ENCODE measurements at regions not wholly inside any gene's neighbourhood (a gene's known extent, or its start where the extent isn't known, plus 50 kb on each side); places are given as distances from the start of the nearest gene placed in this dataset.

DNA sequence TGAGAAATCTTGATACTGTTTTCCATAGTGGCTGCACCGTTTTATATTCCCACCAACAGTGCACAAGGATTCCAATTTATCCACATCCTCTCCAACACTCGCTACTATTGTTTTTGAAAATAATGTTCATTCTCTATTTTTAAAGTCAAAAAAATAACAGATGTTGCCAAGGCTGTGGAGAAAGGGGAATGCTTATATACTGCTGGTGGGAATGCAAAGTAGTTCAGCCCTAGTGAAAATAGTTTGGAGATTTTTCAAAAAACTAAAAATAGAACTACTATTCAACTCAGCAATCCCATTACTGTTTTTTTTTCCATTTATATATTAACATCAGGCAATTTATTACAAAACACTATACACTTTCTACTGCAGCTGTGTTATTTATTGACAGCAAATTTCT lies 208.7 kb downstream of the CBLL2 start:
- TF ChIP-seq CTCF (IDR thresholded peaks at IDR 0.05 in 2 of 3, conservative IDR thresholded peaks at IDR 0.05 in 1 of 3; ENCODE audit: control insufficient read depth in 2 of 3, extremely low read depth in 1 of 3, insufficient read depth in 1 of 3, low read depth in 3 of 3, low read length in 3 of 3) (no peak), EZH2 (IDR thresholded peaks at IDR 0.05; ENCODE audit: borderline replicate concordance, control insufficient read depth, low read depth, low read length) (no peak), TAF1 (IDR thresholded peaks at IDR 0.05; ENCODE audit: borderline replicate concordance, low read depth, low read length) (no peak), RFX5 (IDR thresholded peaks at IDR 0.05; ENCODE audit: low read depth, low read length) (no peak), CHD4 (IDR thresholded peaks at IDR 0.05) (no peak), ZBTB33 (IDR thresholded peaks at IDR 0.05) (no peak), JUND (IDR thresholded peaks at IDR 0.05; ENCODE audit: low read depth, low read length) (no peak), POLR2A (IDR thresholded peaks at IDR 0.05; ENCODE audit: low read depth, low read length) (no peak), MAX (IDR thresholded peaks at IDR 0.05; ENCODE audit: low read depth, low read length) (no peak), CHD1 (IDR thresholded peaks at IDR 0.05; ENCODE audit: low read depth, low read length) (no peak)
- TF ChIP-seq, protein P1, sequence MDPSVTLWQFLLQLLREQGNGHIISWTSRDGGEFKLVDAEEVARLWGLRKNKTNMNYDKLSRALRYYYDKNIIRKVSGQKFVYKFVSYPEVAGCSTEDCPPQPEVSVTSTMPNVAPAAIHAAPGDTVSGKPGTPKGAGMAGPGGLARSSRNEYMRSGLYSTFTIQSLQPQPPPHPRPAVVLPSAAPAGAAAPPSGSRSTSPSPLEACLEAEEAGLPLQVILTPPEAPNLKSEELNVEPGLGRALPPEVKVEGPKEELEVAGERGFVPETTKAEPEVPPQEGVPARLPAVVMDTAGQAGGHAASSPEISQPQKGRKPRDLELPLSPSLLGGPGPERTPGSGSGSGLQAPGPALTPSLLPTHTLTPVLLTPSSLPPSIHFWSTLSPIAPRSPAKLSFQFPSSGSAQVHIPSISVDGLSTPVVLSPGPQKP (IDR thresholded peaks at IDR 0.05; ENCODE audit: low read depth, low read length), result no peak
